Mucosa of gallbladder (tissue), 1 donor: ENCODE measurements at regions not wholly inside any gene's neighbourhood (a gene's known extent, or its start where the extent isn't known, plus 50 kb on each side); places are given as distances from the start of the nearest gene placed in this dataset.

Experiments
- DNase-seq: peaks from one replicate; pipeline ENCODE4 v3.0.0-alpha.2; 2020; ENCODE audit warnings: low spot score
- donor health status: DM: no; HTN: no; CAD: no.

GRCh38 chr5:124234022-124234769, 512.2 kb downstream of the ZNF608 start:
- no peak for DNase-seq

GRCh38 chr5:124232515-124232914, 513.9 kb downstream of the ZNF608 start:
- DNase-seq: no peak

GRCh38 chr5:124231802-124232201, 514.6 kb downstream of the ZNF608 start:
- no peak for DNase-seq

GRCh38 chr5:124231230-124231629, 515.2 kb downstream of the ZNF608 start:
- DNase-seq: no peak

- DNase-seq: no peak
Observed at GRCh38 chr5:124230456-124230855, 516.0 kb downstream of the ZNF608 start.

- no peak for DNase-seq
Observed at GRCh38 chr5:124229352-124229751, 517.1 kb downstream of the ZNF608 start.

- no peak for DNase-seq
Observed at GRCh38 chr5:124227914-124228313, 518.5 kb downstream of the ZNF608 start.

- DNase-seq: no peak
Observed at GRCh38 chr5:124220418-124220817, 526.0 kb downstream of the ZNF608 start.

GRCh38 chr5:124212934-124213333, 533.5 kb downstream of the ZNF608 start:
- no peak for DNase-seq

- DNase-seq: no peak
Observed at GRCh38 chr5:124210111-124210910, 536.1 kb downstream of the ZNF608 start.

GRCh38 chr5:124207118-124207517, 539.3 kb downstream of the ZNF608 start:
- no peak for DNase-seq

- no peak for DNase-seq
Observed at GRCh38 chr5:124206540-124206939, 539.9 kb downstream of the ZNF608 start.

GRCh38 chr5:124203303-124203702, 543.1 kb downstream of the ZNF608 start:
- no peak for DNase-seq

GRCh38 chr5:124200381-124200780, 546.1 kb downstream of the ZNF608 start:
- DNase-seq: no peak

- DNase-seq: no peak
Observed at GRCh38 chr5:124199893-124200292, 546.5 kb downstream of the ZNF608 start.

- DNase-seq: no peak
Observed at GRCh38 chr5:124195411-124195810, 551.0 kb downstream of the ZNF608 start.

- DNase-seq: no peak
Observed at GRCh38 chr5:124194282-124194681, 552.2 kb downstream of the ZNF608 start.

GRCh38 chr5:124193371-124193789, 553.1 kb downstream of the ZNF608 start:
- DNase-seq: no peak

- no peak for DNase-seq
Observed at GRCh38 chr5:124192716-124193115, 553.7 kb downstream of the ZNF608 start.

GRCh38 chr5:124185716-124186115, 560.7 kb downstream of the ZNF608 start:
- no peak for DNase-seq

- DNase-seq: no peak
Observed at GRCh38 chr5:124182133-124182532, 564.3 kb downstream of the ZNF608 start.

- DNase-seq: no peak
Observed at GRCh38 chr5:124180875-124181461, 565.5 kb downstream of the ZNF608 start.
